ENCODE measurements at regions not wholly inside any gene's neighbourhood (a gene's known extent, or its start where the extent isn't known, plus 50 kb on each side); places are given as distances from the start of the nearest gene placed in this dataset.

- H3K27ac ChIP-seq (ENCODE audit: low read length): no peak overlapping the region
- no peak for TF ChIP-seq EZH2 (IDR thresholded peaks at IDR 0.05; ENCODE audit: borderline replicate concordance, low read depth, low read length, severe bottlenecking)
- TF ChIP-seq CTCF (IDR thresholded peaks at IDR 0.05; ENCODE audit: borderline replicate concordance, extremely low read depth, low read length, poor library complexity, severe bottlenecking): no peak
- no peaks in the 10 kb centered on the region for H3K9me3 ChIP-seq (ENCODE audit: insufficient read depth, low read length, severe bottlenecking)
- no peak overlapping the region for H3K9ac ChIP-seq (ENCODE audit: low read depth, low read length)
- no peak overlapping the region for H3K4me2 ChIP-seq (ENCODE audit: insufficient read depth, low read length)
- H4K20me1 ChIP-seq (ENCODE audit: insufficient read depth, low read length): no peaks in the 10 kb centered on the region
- no peaks in the 10 kb centered on the region for H3K36me3 ChIP-seq (ENCODE audit: insufficient read depth, low read length)
- H2AFZ ChIP-seq (ENCODE audit: low read depth, low read length): no peak overlapping the region
- ATAC-seq (ENCODE audit: insufficient read depth, low read depth) (no peak), DNase-seq (no peak)
- H3K79me2 ChIP-seq (ENCODE audit: insufficient read depth, low read length): no peaks in the 10 kb centered on the region
- H3K4me1 ChIP-seq (ENCODE audit: insufficient read depth, low read length): no peaks in the 10 kb centered on the region
- H3K4me3 ChIP-seq (ENCODE audit: low read depth in 1 of 2, low read length in 2 of 2): no peak overlapping the region
- H3K27me3 ChIP-seq (ENCODE audit: insufficient read depth, low read length, poor library complexity): no peaks in the 10 kb centered on the region
These were observed 1920.4 kb downstream of the MRPL39 start for GRCh38 chr21:23686737-23687523.

DNA sequence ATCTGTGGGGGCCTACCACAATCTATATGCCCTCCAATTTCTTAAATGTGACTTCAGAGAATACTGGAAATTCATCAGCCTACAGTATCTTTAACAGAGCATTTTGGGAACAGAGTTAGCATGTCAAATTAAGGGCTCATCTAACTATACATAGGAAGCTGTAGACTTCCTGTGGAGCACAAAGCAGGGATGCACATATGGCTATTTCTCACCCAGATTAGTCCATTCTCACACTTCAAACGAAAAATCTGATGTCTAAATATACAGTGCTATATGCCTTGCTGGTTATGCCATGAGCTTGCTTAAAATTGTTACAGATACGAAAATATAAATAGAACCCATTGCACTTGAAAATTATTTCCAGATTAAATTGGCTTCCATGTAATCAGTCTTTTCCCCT lies 1922.8 kb downstream of the MRPL39 start:
- TF ChIP-seq EZH2 (IDR thresholded peaks at IDR 0.05; ENCODE audit: borderline replicate concordance, low read depth, low read length, severe bottlenecking) (no peak), CTCF (IDR thresholded peaks at IDR 0.05; ENCODE audit: borderline replicate concordance, extremely low read depth, low read length, poor library complexity, severe bottlenecking) (no peak)
- H3K27ac ChIP-seq (ENCODE audit: low read length): no peak overlapping the region
- no peaks in the 10 kb centered on the region for H3K36me3 ChIP-seq (ENCODE audit: insufficient read depth, low read length)
- no peak overlapping the region for H3K9ac ChIP-seq (ENCODE audit: low read depth, low read length)
- ATAC-seq (ENCODE audit: insufficient read depth, low read depth) (no peak), DNase-seq (no peak)
- H2AFZ ChIP-seq (ENCODE audit: low read depth, low read length): no peak overlapping the region
- H3K4me3 ChIP-seq (ENCODE audit: low read depth in 1 of 2, low read length in 2 of 2): no peak overlapping the region
- no peaks in the 10 kb centered on the region for H4K20me1 ChIP-seq (ENCODE audit: insufficient read depth, low read length)
- no peaks in the 10 kb centered on the region for H3K79me2 ChIP-seq (ENCODE audit: insufficient read depth, low read length)
- H3K4me1 ChIP-seq (ENCODE audit: insufficient read depth, low read length): no peaks in the 10 kb centered on the region
- H3K27me3 ChIP-seq (ENCODE audit: insufficient read depth, low read length, poor library complexity): no peaks in the 10 kb centered on the region
- no peak overlapping the region for H3K4me2 ChIP-seq (ENCODE audit: insufficient read depth, low read length)
- no peaks in the 10 kb centered on the region for H3K9me3 ChIP-seq (ENCODE audit: insufficient read depth, low read length, severe bottlenecking)

DNA sequence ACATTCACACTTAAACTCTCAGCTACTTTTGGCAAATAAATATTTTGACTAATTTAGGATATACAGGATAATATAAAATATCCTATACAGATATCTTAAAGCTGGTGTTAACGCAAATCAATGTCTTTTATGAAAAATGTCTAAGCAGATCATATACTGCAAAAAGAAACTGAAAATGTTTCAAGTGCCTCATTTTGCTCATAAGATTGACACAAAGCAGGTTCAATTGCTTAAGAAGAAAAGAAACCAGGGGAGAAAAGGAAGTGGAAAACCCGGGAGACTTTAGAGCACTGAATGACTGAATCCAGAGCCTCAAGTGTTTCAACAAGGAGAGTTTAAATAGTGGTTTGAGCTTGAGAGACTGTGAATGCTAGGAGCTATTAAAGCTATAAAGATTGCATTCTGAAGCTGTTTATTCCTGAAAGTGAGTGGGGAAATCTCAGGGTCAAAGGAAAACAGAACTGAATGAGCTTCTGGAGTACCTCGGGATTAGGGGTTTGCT lies 1943.0 kb downstream of the MRPL39 start:
- H2AFZ ChIP-seq (ENCODE audit: low read depth, low read length): no peak overlapping the region
- H3K4me2 ChIP-seq (ENCODE audit: insufficient read depth, low read length): no peak overlapping the region
- no peaks in the 10 kb centered on the region for H3K36me3 ChIP-seq (ENCODE audit: insufficient read depth, low read length)
- H3K27me3 ChIP-seq (ENCODE audit: insufficient read depth, low read length, poor library complexity): no peaks in the 10 kb centered on the region
- no peak for TF ChIP-seq EZH2 (IDR thresholded peaks at IDR 0.05; ENCODE audit: borderline replicate concordance, low read depth, low read length, severe bottlenecking)
- H3K4me3 ChIP-seq (ENCODE audit: low read depth in 1 of 2, low read length in 2 of 2): no peak overlapping the region
- H3K9me3 ChIP-seq (ENCODE audit: insufficient read depth, low read length, severe bottlenecking): no peaks in the 10 kb centered on the region
- no peaks in the 10 kb centered on the region for H3K4me1 ChIP-seq (ENCODE audit: insufficient read depth, low read length)
- H3K9ac ChIP-seq (ENCODE audit: low read depth, low read length): no peak overlapping the region
- no peaks in the 10 kb centered on the region for H3K79me2 ChIP-seq (ENCODE audit: insufficient read depth, low read length)
- no peaks in the 10 kb centered on the region for H4K20me1 ChIP-seq (ENCODE audit: insufficient read depth, low read length)
- no peak overlapping the region for H3K27ac ChIP-seq (ENCODE audit: low read length)
- DNase-seq: no peak
- ATAC-seq (ENCODE audit: insufficient read depth, low read depth): no peak

DNA sequence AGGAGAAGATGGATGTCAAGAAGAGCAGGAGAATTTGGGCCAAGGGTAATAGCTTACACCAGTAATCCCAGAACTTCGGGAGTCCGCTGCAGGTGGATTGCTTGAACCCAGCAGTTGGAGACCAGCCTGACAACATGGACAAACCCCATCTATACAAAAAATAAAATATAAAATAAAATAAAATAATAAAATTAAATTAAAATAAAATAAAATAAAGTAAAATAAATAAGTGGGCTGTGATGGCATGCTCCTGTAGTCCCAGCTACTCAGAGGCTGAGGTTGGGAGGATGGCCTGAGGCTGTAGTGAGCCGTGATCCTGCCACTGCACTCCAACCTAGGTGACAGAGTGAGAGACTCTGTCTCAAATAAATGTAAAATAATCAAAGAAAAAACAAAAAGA lies 1946.7 kb downstream of the MRPL39 start:
- Histone ChIP-seq H3K4me1 (ENCODE audit: insufficient read depth, low read length) (no peaks in the 10 kb centered on the region), H4K20me1 (ENCODE audit: insufficient read depth, low read length) (no peaks in the 10 kb centered on the region), H3K36me3 (ENCODE audit: insufficient read depth, low read length) (no peaks in the 10 kb centered on the region), H3K27me3 (ENCODE audit: insufficient read depth, low read length, poor library complexity) (no peaks in the 10 kb centered on the region), H3K4me2 (ENCODE audit: insufficient read depth, low read length) (no peak overlapping the region), H3K79me2 (ENCODE audit: insufficient read depth, low read length) (no peaks in the 10 kb centered on the region), H3K4me3 (ENCODE audit: low read depth in 1 of 2, low read length in 2 of 2) (no peak overlapping the region), H3K9ac (ENCODE audit: low read depth, low read length) (no peak overlapping the region), H2AFZ (ENCODE audit: low read depth, low read length) (no peak overlapping the region), H3K27ac (ENCODE audit: low read length) (no peak overlapping the region), H3K9me3 (ENCODE audit: insufficient read depth, low read length, severe bottlenecking) (no peaks in the 10 kb centered on the region)
- ATAC-seq (ENCODE audit: insufficient read depth, low read depth) (no peak), DNase-seq (no peak)
- TF ChIP-seq CTCF (IDR thresholded peaks at IDR 0.05; ENCODE audit: borderline replicate concordance, extremely low read depth, low read length, poor library complexity, severe bottlenecking) (no peak), EZH2 (IDR thresholded peaks at IDR 0.05; ENCODE audit: borderline replicate concordance, low read depth, low read length, severe bottlenecking) (no peak)

Measured in DND-41 (cell line).